HepG2 (cell line): ENCODE measurements at regions not wholly inside any gene's neighbourhood (a gene's known extent, or its start where the extent isn't known, plus 50 kb on each side); places are given as distances from the start of the nearest gene placed in this dataset.

ENCODE experiments used
- ATAC-seq: fragments of 200-7000 bp; cut with Tn5 transposase; 3 replicates; pipeline ENCODE4 v1.9.1; 2020; ENCODE audit warnings: mild to moderate bottlenecking, moderate library complexity
- BruUV-seq: library from RNA; stranded (reverse); fragments of 400-500 nt; replicated peaks from 2 replicates; lab custom pipeline; 2021; lab: Mats Ljungman, UMichigan
- CTCF ChIA-PET: fragments of 300-600 bp; formaldehyde crosslinking; extraction: SDS; loops from one replicate; lab custom pipeline; 2021; ENCODE audit warnings: low total read pairs, inconsistent platforms, low intra/inter-chr PET ratio; lab: Yijun Ruan, JAX
- POLR2A ChIA-PET: fragments of 350-600 bp; sonication (Branson Sonifier 250); formaldehyde crosslinking; loops from one replicate; lab custom pipeline; 2020; ENCODE audit warnings: antibody characterized with exemption, inconsistent platforms; lab: Yijun Ruan, JAX
- DNase-seq: peaks from one replicate; pipeline ENCODE4 v3.0.0-alpha.2; 2015; ENCODE audit warnings: low spot score
- FAIRE-seq: peaks from 3 replicates; lab custom pipeline; 2011; peaks lifted over from hg19 to GRCh38; lab: Jason Lieb, UNC
- H2AFZ ChIP-seq: one replicate; pipeline ENCODE4 v1.6.1; 2011; ENCODE audit warnings: low read length, inconsistent platforms
- H3K27ac ChIP-seq: fragments of 300-600 bp; 3 replicates; pipeline ENCODE4 v1.8.0; 2011; ENCODE audit warnings: mixed run types, mild to moderate bottlenecking, mixed read lengths, low read length, inconsistent platforms; ENCODE audit not compliant: insufficient read depth; ENCODE audit errors: extremely low read length
- H3K27me3 ChIP-seq, 2 experiments: fragments of 200-600 bp in 1 of 2; 2 replicates in 1 of 2; 3 replicates in 1 of 2; pipeline versions ENCODE4 v1.6.0 to v1.8.0; 2011; ENCODE audit warnings: low read length in 2 of 2, mild to moderate bottlenecking in 2 of 2, moderate library complexity in 2 of 2, inconsistent platforms in 1 of 2; ENCODE audit not compliant: insufficient read depth in 2 of 2, control insufficient read depth in 1 of 2
- H3K36me3 ChIP-seq, 2 experiments: fragments of 200-600 bp in 1 of 2; replicated peaks in 1 of 2; 2 replicates in 1 of 2; 3 replicates in 1 of 2; pipeline versions ENCODE4 v1.5.1 to v1.8.0; 2011; ENCODE audit warnings: low read length in 2 of 2, inconsistent platforms in 1 of 2; ENCODE audit not compliant: insufficient read depth in 2 of 2, control insufficient read depth in 1 of 2
- H3K4me1 ChIP-seq: 2 replicates; pipeline ENCODE4 v1.5.1; 2012; ENCODE audit warnings: low read length, inconsistent platforms; ENCODE audit not compliant: insufficient read depth
- H3K4me2 ChIP-seq: 2 replicates; pipeline ENCODE4 v1.6.0; 2011; ENCODE audit warnings: low read depth, low read length, inconsistent platforms
- H3K4me3 ChIP-seq, 3 experiments: fragments of 200-600 bp in 1 of 3; sonication (generic), shearing (Covaris generic) in 1 of 3; replicated peaks in 1 of 3; 2 replicates each; pipeline ENCODE4 v1.5.1; 2011 to 2016; ENCODE audit warnings: low read length in 3 of 3, inconsistent platforms in 2 of 3, low read depth in 2 of 3, mild to moderate bottlenecking in 2 of 3, control low read depth in 1 of 3, mixed read lengths in 1 of 3; ENCODE audit not compliant: insufficient read depth in 1 of 3
- H3K79me2 ChIP-seq: one replicate; pipeline ENCODE4 v1.6.1; 2011; ENCODE audit warnings: low read length, inconsistent platforms; ENCODE audit not compliant: insufficient read depth
- H3K9ac ChIP-seq: 2 replicates; pipeline ENCODE4 v1.6.0; 2011; ENCODE audit warnings: mild to moderate bottlenecking, low read depth, low read length, inconsistent platforms; ENCODE audit not compliant: insufficient read depth
- H3K9me3 ChIP-seq: 2 replicates; pipeline ENCODE4 v1.5.1; 2012; ENCODE audit warnings: mild to moderate bottlenecking, low read length
- H4K20me1 ChIP-seq: 2 replicates; pipeline ENCODE4 v1.6.0; 2011; ENCODE audit warnings: inconsistent platforms, mild to moderate bottlenecking, low read length, moderate library complexity; ENCODE audit not compliant: insufficient read depth
- GABPB1 ChIP-seq: IDR thresholded peaks from 2 replicates; pipeline ENCODE4 v1.6.1; 2016; ENCODE audit warnings: mild to moderate bottlenecking, missing genetic modification reagents, moderate library complexity, missing compliant biosample characterization
- HOXA9 ChIP-seq: sonication (generic); formaldehyde crosslinking; IDR thresholded peaks from 2 replicates; pipeline ENCODE4 v1.8.1; 2022; ENCODE audit warnings: missing genetic modification reagents, mild to moderate bottlenecking, moderate library complexity, borderline replicate concordance
- ZNF564 ChIP-seq: sonication (generic); formaldehyde crosslinking; IDR thresholded peaks from 2 replicates; pipeline ENCODE4 v1.8.1; 2023; ENCODE audit warnings: mild to moderate bottlenecking, missing genetic modification reagents
- ZNF768 ChIP-seq: sonication (generic); formaldehyde crosslinking; IDR thresholded peaks from 2 replicates; pipeline ENCODE4 v1.4.0; 2020; ENCODE audit warnings: missing genetic modification reagents
- whole genome bisulfite sequencing: methylation state at CpG from one replicate; pipeline ENCODE4 v1.1.6; 2017; ENCODE audit warnings: low lambda C conversion rate; 5-methylcytosine and 5-hydroxymethylcytosine counted together
- in situ Hi-C: cut with HindIII; loops from 2 replicates; pipeline ENCODE4 v1.10.0; 2017; ENCODE audit warnings: low pct_unique_long_range_greater_than_20kb; ENCODE audit not compliant: extremely low pct_ligation_motif_present
- intact Hi-C: fragments of 100-400 bp; cut with micrococcal nuclease; formaldehyde crosslinking; loops from one replicate; pipeline ENCODE4 v1.10.0; 2022; ENCODE audit not compliant: unreplicated experiment
- TF ChIP-seq, protein P1 (sequence below), 2 experiments: fragments of 450-650 bp in 1 of 2; sonication (generic) in 1 of 2; formaldehyde crosslinking in 1 of 2; IDR thresholded peaks; 2 replicates each; pipeline versions ENCODE4 v1.6.1 to v1.8.0; 2016 to 2022; ENCODE audit warnings: antibody characterized with exemption in 1 of 2, mild to moderate bottlenecking in 1 of 2, missing genetic modification reagents in 1 of 2
- TF ChIP-seq, protein P2 (sequence below): IDR thresholded peaks from 2 replicates; pipeline ENCODE4 v1.6.1; 2016; ENCODE audit warnings: low read depth, control low read depth
- TF ChIP-seq, protein P3 (sequence below): IDR thresholded peaks from 2 replicates; pipeline ENCODE4 v1.6.1; 2016; ENCODE audit warnings: missing compliant biosample characterization, missing genetic modification reagents, borderline replicate concordance

DNA sequence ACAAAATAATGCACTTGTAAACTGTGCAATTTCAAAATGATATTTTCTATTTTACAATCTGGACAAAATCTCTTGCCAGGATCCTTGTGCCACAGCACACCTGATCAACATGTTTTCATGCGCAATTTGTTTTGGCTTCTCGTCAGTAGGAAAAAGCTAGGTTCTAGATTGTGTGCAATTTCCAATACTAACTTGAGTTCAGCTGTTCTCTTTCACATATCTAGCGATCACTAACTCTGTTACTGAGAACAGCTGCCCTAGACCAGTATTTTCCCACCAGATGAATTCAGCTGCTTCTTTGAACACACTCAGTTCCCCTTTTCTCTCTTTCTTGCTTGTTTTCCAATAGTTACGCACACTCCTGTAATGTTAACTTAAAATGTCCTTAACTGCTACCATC is 131.2 kb downstream of the MAGEB5 start:
- no TSS peak for BruUV-seq
- no peak overlapping the region for H3K9ac ChIP-seq
- ChIA-PET POLR2A (no interaction called here), CTCF (no interaction called here)
- H3K36me3 ChIP-seq: no peaks in the 10 kb centered on the region
- in situ Hi-C loops: no loop called here
- DNase-seq (no peak), ATAC-seq (no peak), FAIRE-seq (no peak)
- TF ChIP-seq HOXA9 (CRISPR knock-in tag) (no peak), ZNF564 (CRISPR knock-in tag) (no peak), GABPB1 (no peak), ZNF768 (CRISPR knock-in tag) (no peak)
- TF ChIP-seq, protein P1, sequence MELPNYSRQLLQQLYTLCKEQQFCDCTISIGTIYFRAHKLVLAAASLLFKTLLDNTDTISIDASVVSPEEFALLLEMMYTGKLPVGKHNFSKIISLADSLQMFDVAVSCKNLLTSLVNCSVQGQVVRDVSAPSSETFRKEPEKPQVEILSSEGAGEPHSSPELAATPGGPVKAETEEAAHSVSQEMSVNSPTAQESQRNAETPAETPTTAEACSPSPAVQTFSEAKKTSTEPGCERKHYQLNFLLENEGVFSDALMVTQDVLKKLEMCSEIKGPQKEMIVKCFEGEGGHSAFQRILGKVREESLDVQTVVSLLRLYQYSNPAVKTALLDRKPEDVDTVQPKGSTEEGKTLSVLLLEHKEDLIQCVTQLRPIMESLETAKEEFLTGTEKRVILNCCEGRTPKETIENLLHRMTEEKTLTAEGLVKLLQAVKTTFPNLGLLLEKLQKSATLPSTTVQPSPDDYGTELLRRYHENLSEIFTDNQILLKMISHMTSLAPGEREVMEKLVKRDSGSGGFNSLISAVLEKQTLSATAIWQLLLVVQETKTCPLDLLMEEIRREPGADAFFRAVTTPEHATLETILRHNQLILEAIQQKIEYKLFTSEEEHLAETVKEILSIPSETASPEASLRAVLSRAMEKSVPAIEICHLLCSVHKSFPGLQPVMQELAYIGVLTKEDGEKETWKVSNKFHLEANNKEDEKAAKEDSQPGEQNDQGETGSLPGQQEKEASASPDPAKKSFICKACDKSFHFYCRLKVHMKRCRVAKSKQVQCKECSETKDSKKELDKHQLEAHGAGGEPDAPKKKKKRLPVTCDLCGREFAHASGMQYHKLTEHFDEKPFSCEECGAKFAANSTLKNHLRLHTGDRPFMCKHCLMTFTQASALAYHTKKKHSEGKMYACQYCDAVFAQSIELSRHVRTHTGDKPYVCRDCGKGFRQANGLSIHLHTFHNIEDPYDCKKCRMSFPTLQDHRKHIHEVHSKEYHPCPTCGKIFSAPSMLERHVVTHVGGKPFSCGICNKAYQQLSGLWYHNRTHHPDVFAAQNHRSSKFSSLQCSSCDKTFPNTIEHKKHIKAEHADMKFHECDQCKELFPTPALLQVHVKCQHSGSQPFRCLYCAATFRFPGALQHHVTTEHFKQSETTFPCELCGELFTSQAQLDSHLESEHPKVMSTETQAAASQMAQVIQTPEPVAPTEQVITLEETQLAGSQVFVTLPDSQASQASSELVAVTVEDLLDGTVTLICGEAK (IDR thresholded peaks at IDR 0.05): no peak
- TF ChIP-seq, protein P1 (CRISPR knock-in tag; IDR thresholded peaks at IDR 0.05): no peak
- TF ChIP-seq, protein P2, sequence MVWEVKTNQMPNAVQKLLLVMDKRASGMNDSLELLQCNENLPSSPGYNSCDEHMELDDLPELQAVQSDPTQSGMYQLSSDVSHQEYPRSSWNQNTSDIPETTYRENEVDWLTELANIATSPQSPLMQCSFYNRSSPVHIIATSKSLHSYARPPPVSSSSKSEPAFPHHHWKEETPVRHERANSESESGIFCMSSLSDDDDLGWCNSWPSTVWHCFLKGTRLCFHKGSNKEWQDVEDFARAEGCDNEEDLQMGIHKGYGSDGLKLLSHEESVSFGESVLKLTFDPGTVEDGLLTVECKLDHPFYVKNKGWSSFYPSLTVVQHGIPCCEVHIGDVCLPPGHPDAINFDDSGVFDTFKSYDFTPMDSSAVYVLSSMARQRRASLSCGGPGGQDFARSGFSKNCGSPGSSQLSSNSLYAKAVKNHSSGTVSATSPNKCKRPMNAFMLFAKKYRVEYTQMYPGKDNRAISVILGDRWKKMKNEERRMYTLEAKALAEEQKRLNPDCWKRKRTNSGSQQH (CRISPR knock-in tag): no peak
- TF ChIP-seq, protein P3, sequence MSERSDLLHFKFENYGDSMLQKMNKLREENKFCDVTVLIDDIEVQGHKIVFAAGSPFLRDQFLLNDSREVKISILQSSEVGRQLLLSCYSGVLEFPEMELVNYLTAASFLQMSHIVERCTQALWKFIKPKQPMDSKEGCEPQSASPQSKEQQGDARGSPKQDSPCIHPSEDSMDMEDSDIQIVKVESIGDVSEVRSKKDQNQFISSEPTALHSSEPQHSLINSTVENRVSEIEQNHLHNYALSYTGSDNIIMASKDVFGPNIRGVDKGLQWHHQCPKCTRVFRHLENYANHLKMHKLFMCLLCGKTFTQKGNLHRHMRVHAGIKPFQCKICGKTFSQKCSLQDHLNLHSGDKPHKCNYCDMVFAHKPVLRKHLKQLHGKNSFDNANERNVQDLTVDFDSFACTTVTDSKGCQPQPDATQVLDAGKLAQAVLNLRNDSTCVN (CRISPR knock-in tag): no peak
- H3K4me1 ChIP-seq: no peaks in the 10 kb centered on the region
- 29% methylated on average over 4 of the region's 4 CpGs for WGBS
- H3K4me2 ChIP-seq: no peak overlapping the region
- H3K9me3 ChIP-seq: peaks cover 15% of the 10 kb centered on the region; the same call in 1 of the 2 replicates
- H3K79me2 ChIP-seq: no peaks in the 10 kb centered on the region
- intact Hi-C loops: no loop called here
- no peak overlapping the region for H2AFZ ChIP-seq
- H4K20me1 ChIP-seq: no peaks in the 10 kb centered on the region
- H3K4me3 ChIP-seq: no peak overlapping the region
- no peaks in the 10 kb centered on the region for H3K27me3 ChIP-seq
- H3K27ac ChIP-seq: no peak overlapping the region
